Activated T-cell treated with anti-CD3 and anti-CD28 coated beads for 1 hour (primary cell): ENCODE measurements at regions not wholly inside any gene's neighbourhood (a gene's known extent, or its start where the extent isn't known, plus 50 kb on each side); places are given as distances from the start of the nearest gene placed in this dataset.

Experiments used
- DNase-seq: peaks from one replicate; pipeline ENCODE4 v3.0.0-alpha.2; 2020; ENCODE audit warnings: low read depth

GRCh38 chr21:15373941-15374340 is 309.1 kb upstream of the NRIP1 start:
- DNase-seq, result no peak

GRCh38 chr21:15379776-15380175 is 315.0 kb upstream of the NRIP1 start:
- no peak for DNase-seq

- no peak for DNase-seq
These were observed 318.8 kb upstream of the NRIP1 start for GRCh38 chr21:15383588-15383987.

- no peak for DNase-seq
These were observed 325.2 kb upstream of the NRIP1 start for GRCh38 chr21:15390049-15390448.

GRCh38 chr21:15397258-15397657 is 332.5 kb upstream of the NRIP1 start:
- no peak for DNase-seq

- no peak for DNase-seq
These were observed 328.9 kb upstream of the USP25 start for GRCh38 chr21:15400905-15401304.

GRCh38 chr21:15401331-15401730 is 328.5 kb upstream of the USP25 start:
- DNase-seq, result no peak

- no peak for DNase-seq
These were observed 324.6 kb upstream of the USP25 start for GRCh38 chr21:15405214-15405613.

GRCh38 chr21:15406791-15407190 is 323.0 kb upstream of the USP25 start:
- DNase-seq, result no peak

GRCh38 chr21:15407585-15407984 is 322.2 kb upstream of the USP25 start:
- DNase-seq, result no peak

- DNase-seq, result no peak
These were observed 321.7 kb upstream of the USP25 start for GRCh38 chr21:15408089-15408488.

GRCh38 chr21:15409031-15409430 is 320.8 kb upstream of the USP25 start:
- no peak for DNase-seq

- DNase-seq, result no peak
These were observed 318.9 kb upstream of the USP25 start for GRCh38 chr21:15410853-15411252.

GRCh38 chr21:15414057-15414456 is 315.7 kb upstream of the USP25 start:
- DNase-seq, result no peak

GRCh38 chr21:15415541-15416261 is 314.1 kb upstream of the USP25 start:
- DNase-seq, result no peak

- DNase-seq, result no peak
These were observed 308.3 kb upstream of the USP25 start for GRCh38 chr21:15421441-15421881.

- no peak for DNase-seq
These were observed 307.8 kb upstream of the USP25 start for GRCh38 chr21:15421947-15422346.

GRCh38 chr21:15422783-15423182 is 307.0 kb upstream of the USP25 start:
- DNase-seq, result no peak

GRCh38 chr21:15423676-15424445 is 305.9 kb upstream of the USP25 start:
- DNase-seq, result no peak

GRCh38 chr21:15425049-15425448 is 304.7 kb upstream of the USP25 start:
- DNase-seq, result no peak

GRCh38 chr21:15430023-15430422 is 299.8 kb upstream of the USP25 start:
- DNase-seq, result no peak

GRCh38 chr21:15430577-15430976 is 299.2 kb upstream of the USP25 start:
- no peak for DNase-seq

GRCh38 chr21:15431053-15431452 is 298.7 kb upstream of the USP25 start:
- no peak for DNase-seq

GRCh38 chr21:15433091-15433490 is 296.7 kb upstream of the USP25 start:
- DNase-seq, result no peak
